WTC11 (cell line): ENCODE measurements at regions not wholly inside any gene's neighbourhood (a gene's known extent, or its start where the extent isn't known, plus 50 kb on each side); places are given as distances from the start of the nearest gene placed in this dataset.

Source experiments
- ATAC-seq: fragments of 200-7000 bp; cut with Tn5 transposase; 2 replicates; pipeline ENCODE4 v1.10.0; 2021; ENCODE audit warnings: mild to moderate bottlenecking, moderate library complexity
- CTCF ChIA-PET: fragments of 300-600 bp; sonication (Branson Sonifier 250); formaldehyde crosslinking; loops from one replicate; lab custom pipeline; 2021; ENCODE audit warnings: antibody characterized with exemption; lab: Charles Lee
- POLR2A ChIA-PET: fragments of 350-600 bp; sonication (Branson Sonifier 250); formaldehyde crosslinking; loops from one replicate; lab custom pipeline; 2021; ENCODE audit warnings: antibody characterized with exemption; lab: Charles Lee
- DNase-seq: peaks from one replicate; pipeline ENCODE4 v3.0.0; 2021; ENCODE audit warnings: low spot score
- H3K27ac Mint-ChIP-seq: 2 replicates; pipeline ENCODE4 v1.8.0; 2021; ENCODE audit warnings: mixed read lengths
- H3K27me3 Mint-ChIP-seq: 2 replicates; pipeline ENCODE4 v1.8.0; 2021; ENCODE audit warnings: low read depth, mild to moderate bottlenecking, moderate library complexity, mixed read lengths
- H3K36me3 Mint-ChIP-seq: 2 replicates; pipeline ENCODE4 v1.8.0; 2021; ENCODE audit warnings: mixed read lengths
- H3K4me1 Mint-ChIP-seq: 2 replicates; pipeline ENCODE4 v1.8.0; 2022; ENCODE audit warnings: mixed read lengths
- H3K4me3 Mint-ChIP-seq: 2 replicates; pipeline ENCODE4 v1.8.0; 2021; ENCODE audit warnings: mild to moderate bottlenecking, moderate library complexity, mixed read lengths
- H3K9me3 Mint-ChIP-seq: 2 replicates; pipeline ENCODE4 v1.8.0; 2021; ENCODE audit warnings: mixed read lengths
- ARID4B ChIP-seq: sonication (generic); formaldehyde crosslinking; IDR thresholded peaks from 2 replicates; pipeline ENCODE4 v1.8.0; 2023; ENCODE audit warnings: missing genetic modification reagents, mild to moderate bottlenecking, borderline replicate concordance
- ATF1 ChIP-seq: sonication (generic); formaldehyde crosslinking; IDR thresholded peaks from 2 replicates; pipeline ENCODE4 v1.8.1; 2023; ENCODE audit warnings: mild to moderate bottlenecking, moderate library complexity, missing genetic modification reagents
- ATF6 ChIP-seq: sonication (generic); formaldehyde crosslinking; IDR thresholded peaks from 2 replicates; pipeline ENCODE4 v1.8.1; 2023; ENCODE audit warnings: mild to moderate bottlenecking, missing genetic modification reagents
- CDX4 ChIP-seq: fragments of 250-450 bp; sonication (Bioruptor Pico); IDR thresholded peaks from 2 replicates; pipeline ENCODE4 v1.9.0; 2021; ENCODE audit warnings: moderate library complexity, mild to moderate bottlenecking, inconsistent platforms, borderline replicate concordance
- E2F5 ChIP-seq: sonication (generic); formaldehyde crosslinking; IDR thresholded peaks from 2 replicates; pipeline ENCODE4 v1.8.1; 2022; ENCODE audit warnings: mild to moderate bottlenecking, moderate library complexity, missing genetic modification reagents
- ESRRA ChIP-seq: sonication (generic); formaldehyde crosslinking; IDR thresholded peaks from 2 replicates; pipeline ENCODE4 v1.8.1; 2022; ENCODE audit warnings: mild to moderate bottlenecking, missing genetic modification reagents, borderline replicate concordance
- GABPB1 ChIP-seq: sonication (generic); formaldehyde crosslinking; IDR thresholded peaks from 2 replicates; pipeline ENCODE4 v1.8.1; 2023; ENCODE audit warnings: mild to moderate bottlenecking, missing genetic modification reagents
- KAT7 ChIP-seq: sonication (generic); formaldehyde crosslinking; IDR thresholded peaks from 2 replicates; pipeline ENCODE4 v1.8.1; 2023; ENCODE audit warnings: missing genetic modification reagents, mild to moderate bottlenecking, borderline replicate concordance
- PRRX2 ChIP-seq: fragments of 250-450 bp; sonication (Bioruptor Pico); IDR thresholded peaks from 2 replicates; pipeline ENCODE4 v1.8.0; 2021; ENCODE audit warnings: mild to moderate bottlenecking
- SP1 ChIP-seq: sonication (generic); formaldehyde crosslinking; conservative IDR thresholded peaks from 2 replicates; pipeline ENCODE4 v1.8.1; 2022; ENCODE audit warnings: missing genetic modification reagents
- TEAD4 ChIP-seq: sonication (generic); formaldehyde crosslinking; IDR thresholded peaks from 2 replicates; pipeline ENCODE4 v1.8.0; 2022; ENCODE audit warnings: mild to moderate bottlenecking, missing genetic modification reagents
- USF1 ChIP-seq: sonication (generic); formaldehyde crosslinking; IDR thresholded peaks from 2 replicates; pipeline ENCODE4 v1.8.0; 2022; ENCODE audit warnings: mild to moderate bottlenecking, missing genetic modification reagents
- ZBTB21 ChIP-seq: sonication (generic); formaldehyde crosslinking; IDR thresholded peaks from 2 replicates; pipeline ENCODE4 v1.8.1; 2023; ENCODE audit warnings: mild to moderate bottlenecking, missing genetic modification reagents, borderline replicate concordance
- ZNF121 ChIP-seq: sonication (generic); formaldehyde crosslinking; IDR thresholded peaks from 2 replicates; pipeline ENCODE4 v1.8.0; 2023; ENCODE audit warnings: missing genetic modification reagents
- ZNF263 ChIP-seq: sonication (generic); formaldehyde crosslinking; IDR thresholded peaks from 2 replicates; pipeline ENCODE4 v1.8.1; 2022; ENCODE audit warnings: low read depth, mild to moderate bottlenecking, moderate library complexity, missing genetic modification reagents
- ZNF416 ChIP-seq: fragments of 250-450 bp; sonication (Bioruptor Pico); IDR thresholded peaks from 2 replicates; pipeline ENCODE4 v1.9.0; 2021; ENCODE audit warnings: mild to moderate bottlenecking, inconsistent platforms
- ZNF425 ChIP-seq: fragments of 250-450 bp; sonication (Bioruptor Pico); conservative IDR thresholded peaks from 2 replicates; pipeline ENCODE4 v1.9.0; 2021; ENCODE audit warnings: mild to moderate bottlenecking
- ZNF671 ChIP-seq: fragments of 250-450 bp; sonication (Bioruptor Pico); IDR thresholded peaks from 2 replicates; pipeline ENCODE4 v1.8.0; 2021; ENCODE audit warnings: mild to moderate bottlenecking
- ZSCAN18 ChIP-seq: fragments of 250-450 bp; sonication (Bioruptor Pico); IDR thresholded peaks from 2 replicates; pipeline ENCODE4 v2.1.2; 2022; ENCODE audit warnings: mild to moderate bottlenecking, moderate library complexity

GRCh38 chr18:27780061-27780745, 396.7 kb downstream of the CDH2 start:
- Mint-ChIP-seq H3K36me3 (no peaks in the 10 kb centered on the region), H3K4me1 (peaks cover 13% of the 10 kb centered on the region), H3K27ac (no peak overlapping the region), H3K9me3 (no peaks in the 10 kb centered on the region), H3K4me3 (no peak overlapping the region), H3K27me3 (peaks cover 32% of the 10 kb centered on the region)
- DNase-seq (no peak), ATAC-seq (no peak)
- ChIA-PET POLR2A (no interaction called here), CTCF (no interaction called here)
- TF ChIP-seq GABPB1 (no peak), ZNF425 (CRISPR knock-in tag) (no peak), PRRX2 (CRISPR knock-in tag) (no peak), ESRRA (no peak), ZNF671 (CRISPR knock-in tag) (no peak), ATF6 (no peak), ARID4B (no peak), ZSCAN18 (CRISPR knock-in tag) (no peak)

GRCh38 chr18:27778925-27779324, 398.0 kb downstream of the CDH2 start:
- Mint-ChIP-seq H3K36me3 (no peaks in the 10 kb centered on the region), H3K27me3 (peaks cover 32% of the 10 kb centered on the region), H3K4me1 (peaks cover 13% of the 10 kb centered on the region), H3K9me3 (no peaks in the 10 kb centered on the region), H3K4me3 (no peak overlapping the region), H3K27ac (no peak overlapping the region)
- CTCF ChIA-PET: interaction anchor here (0.6 to 1.0 kb wide), 2 partner anchors 29 to 30 kb away, joined by 3 to 4 read pairs; no protein-coding TSS in a partner anchor
- peak; percentile 38; the same call in 1 of the 2 replicates for ATAC-seq
- POLR2A ChIA-PET: interaction anchor here (0.6 kb wide), 1 partner anchor 1322 kb away, joined by 3 read pairs; no protein-coding TSS in a partner anchor
- DNase-seq: no peak
- TF ChIP-seq ZNF425 (CRISPR knock-in tag): no peak
- no peak for TF ChIP-seq ZNF416
- no peak for TF ChIP-seq E2F5 (CRISPR knock-in tag)
- TF ChIP-seq CDX4 (CRISPR knock-in tag): no peak
- no peak for TF ChIP-seq ESRRA
- TF ChIP-seq TEAD4: no peak
- TF ChIP-seq ZNF121 (CRISPR knock-in tag): no peak
- no peak for TF ChIP-seq ZBTB21 (CRISPR knock-in tag)
- TF ChIP-seq SP1: no peak
- no peak for TF ChIP-seq ZNF263
- no peak for TF ChIP-seq ATF1
- no peak for TF ChIP-seq USF1 (CRISPR knock-in tag)
- no peak for TF ChIP-seq KAT7 (CRISPR knock-in tag)
- TF ChIP-seq PRRX2 (CRISPR knock-in tag): no peak
